ENCODE measurements at regions not wholly inside any gene's neighbourhood (a gene's known extent, or its start where the extent isn't known, plus 50 kb on each side); places are given as distances from the start of the nearest gene placed in this dataset.

- no peaks in the 10 kb centered on the region for H3K4me1 ChIP-seq (ENCODE audit: control extremely low read depth in 1 of 4, control insufficient read depth in 4 of 4, insufficient read depth in 4 of 4, low read length in 3 of 4)
- no peak overlapping the region for H3K27ac ChIP-seq (ENCODE audit: insufficient read depth in 1 of 2, low read depth in 1 of 2, low read length in 2 of 2, poor library complexity in 1 of 2, severe bottlenecking in 2 of 2)
- no peaks in the 10 kb centered on the region for H3K36me3 ChIP-seq (ENCODE audit: control insufficient read depth in 4 of 4, insufficient read depth in 4 of 4, low read length in 3 of 4)
- ChIA-PET POLR2A (no interaction called here), CTCF (no interaction called here)
- no peak overlapping the region for H3K4me3 ChIP-seq (ENCODE audit: control insufficient read depth in 1 of 7, extremely low read depth in 1 of 7, insufficient read depth in 4 of 7, low read depth in 2 of 7, low read length in 6 of 7)
- no peak for DNase-seq
- no peaks in the 10 kb centered on the region for H3K27me3 ChIP-seq (replicated peaks in 2 of 5; ENCODE audit: control insufficient read depth in 4 of 5, insufficient read depth in 5 of 5, low read length in 4 of 5)
- H3K9me3 ChIP-seq (ENCODE audit: control extremely low read depth in 1 of 5, control insufficient read depth in 4 of 5, insufficient read depth in 2 of 5, low read depth in 1 of 5, low read length in 4 of 5), result no peaks in the 10 kb centered on the region
Observed at GRCh38 chr1:104794035-104794434, 1044.3 kb downstream of the AMY1C start.

GRCh38 chr1:104795931-104796330, 1046.2 kb downstream of the AMY1C start:
- CTCF ChIA-PET, result no interaction called here
- no peaks in the 10 kb centered on the region for H3K4me1 ChIP-seq (ENCODE audit: control extremely low read depth in 1 of 4, control insufficient read depth in 4 of 4, insufficient read depth in 4 of 4, low read length in 3 of 4)
- POLR2A ChIA-PET, result no interaction called here
- no peak for DNase-seq
- H3K27ac ChIP-seq (ENCODE audit: insufficient read depth in 1 of 2, low read depth in 1 of 2, low read length in 2 of 2, poor library complexity in 1 of 2, severe bottlenecking in 2 of 2), result no peak overlapping the region
- H3K36me3 ChIP-seq (ENCODE audit: control insufficient read depth in 4 of 4, insufficient read depth in 4 of 4, low read length in 3 of 4), result no peaks in the 10 kb centered on the region
- no peaks in the 10 kb centered on the region for H3K27me3 ChIP-seq (replicated peaks in 2 of 5; ENCODE audit: control insufficient read depth in 4 of 5, insufficient read depth in 5 of 5, low read length in 4 of 5)
- no peaks in the 10 kb centered on the region for H3K9me3 ChIP-seq (ENCODE audit: control extremely low read depth in 1 of 5, control insufficient read depth in 4 of 5, insufficient read depth in 2 of 5, low read depth in 1 of 5, low read length in 4 of 5)
- H3K4me3 ChIP-seq (ENCODE audit: control insufficient read depth in 1 of 7, extremely low read depth in 1 of 7, insufficient read depth in 4 of 7, low read depth in 2 of 7, low read length in 6 of 7), result no peak overlapping the region
- 100% methylated on average over 2 of the region's 6 CpGs for WGBS (ENCODE audit: insufficient coverage)

GRCh38 chr1:104797982-104798381, 1048.3 kb downstream of the AMY1C start:
- Histone ChIP-seq H3K27me3 (replicated peaks in 2 of 5; ENCODE audit: control insufficient read depth in 4 of 5, insufficient read depth in 5 of 5, low read length in 4 of 5) (no peaks in the 10 kb centered on the region), H3K27ac (ENCODE audit: insufficient read depth in 1 of 2, low read depth in 1 of 2, low read length in 2 of 2, poor library complexity in 1 of 2, severe bottlenecking in 2 of 2) (no peak overlapping the region), H3K4me1 (ENCODE audit: control extremely low read depth in 1 of 4, control insufficient read depth in 4 of 4, insufficient read depth in 4 of 4, low read length in 3 of 4) (no peaks in the 10 kb centered on the region), H3K4me3 (ENCODE audit: control insufficient read depth in 1 of 7, extremely low read depth in 1 of 7, insufficient read depth in 4 of 7, low read depth in 2 of 7, low read length in 6 of 7) (no peak overlapping the region), H3K9me3 (ENCODE audit: control extremely low read depth in 1 of 5, control insufficient read depth in 4 of 5, insufficient read depth in 2 of 5, low read depth in 1 of 5, low read length in 4 of 5) (no peaks in the 10 kb centered on the region), H3K36me3 (ENCODE audit: control insufficient read depth in 4 of 4, insufficient read depth in 4 of 4, low read length in 3 of 4) (no peaks in the 10 kb centered on the region)
- POLR2A ChIA-PET, result no interaction called here
- no peak for DNase-seq
- CTCF ChIA-PET, result no interaction called here
- 88% methylated on average over 2 of the region's 2 CpGs for WGBS (ENCODE audit: insufficient coverage)

GRCh38 chr1:104801344-104801743, 1051.6 kb downstream of the AMY1C start:
- no peak overlapping the region for H3K27ac ChIP-seq (ENCODE audit: insufficient read depth in 1 of 2, low read depth in 1 of 2, low read length in 2 of 2, poor library complexity in 1 of 2, severe bottlenecking in 2 of 2)
- H3K36me3 ChIP-seq (ENCODE audit: control insufficient read depth in 4 of 4, insufficient read depth in 4 of 4, low read length in 3 of 4), result no peaks in the 10 kb centered on the region
- ChIA-PET POLR2A (no interaction called here), CTCF (no interaction called here)
- H3K4me1 ChIP-seq (ENCODE audit: control extremely low read depth in 1 of 4, control insufficient read depth in 4 of 4, insufficient read depth in 4 of 4, low read length in 3 of 4), result no peaks in the 10 kb centered on the region
- no peak overlapping the region for H3K4me3 ChIP-seq (ENCODE audit: control insufficient read depth in 1 of 7, extremely low read depth in 1 of 7, insufficient read depth in 4 of 7, low read depth in 2 of 7, low read length in 6 of 7)
- no CpG with 5 or more reads among the region's 3 CpGs for WGBS (ENCODE audit: insufficient coverage)
- H3K27me3 ChIP-seq (replicated peaks in 2 of 5; ENCODE audit: control insufficient read depth in 4 of 5, insufficient read depth in 5 of 5, low read length in 4 of 5), result no peaks in the 10 kb centered on the region
- no peaks in the 10 kb centered on the region for H3K9me3 ChIP-seq (ENCODE audit: control extremely low read depth in 1 of 5, control insufficient read depth in 4 of 5, insufficient read depth in 2 of 5, low read depth in 1 of 5, low read length in 4 of 5)
- DNase-seq, result no peak

GRCh38 chr1:104804147-104804546, 1054.4 kb downstream of the AMY1C start:
- Histone ChIP-seq H3K27me3 (replicated peaks in 2 of 5; ENCODE audit: control insufficient read depth in 4 of 5, insufficient read depth in 5 of 5, low read length in 4 of 5) (no peaks in the 10 kb centered on the region), H3K9me3 (ENCODE audit: control extremely low read depth in 1 of 5, control insufficient read depth in 4 of 5, insufficient read depth in 2 of 5, low read depth in 1 of 5, low read length in 4 of 5) (no peaks in the 10 kb centered on the region), H3K27ac (ENCODE audit: insufficient read depth in 1 of 2, low read depth in 1 of 2, low read length in 2 of 2, poor library complexity in 1 of 2, severe bottlenecking in 2 of 2) (no peak overlapping the region), H3K4me3 (ENCODE audit: control insufficient read depth in 1 of 7, extremely low read depth in 1 of 7, insufficient read depth in 4 of 7, low read depth in 2 of 7, low read length in 6 of 7) (no peak overlapping the region), H3K36me3 (ENCODE audit: control insufficient read depth in 4 of 4, insufficient read depth in 4 of 4, low read length in 3 of 4) (no peaks in the 10 kb centered on the region), H3K4me1 (ENCODE audit: control extremely low read depth in 1 of 4, control insufficient read depth in 4 of 4, insufficient read depth in 4 of 4, low read length in 3 of 4) (no peaks in the 10 kb centered on the region)
- ChIA-PET POLR2A (no interaction called here), CTCF (no interaction called here)
- WGBS (ENCODE audit: insufficient coverage), result 100% methylated on average over 2 of the region's 2 CpGs
- no peak for DNase-seq

GRCh38 chr1:104807590-104807989, 1057.9 kb downstream of the AMY1C start:
- Histone ChIP-seq H3K4me1 (ENCODE audit: control extremely low read depth in 1 of 4, control insufficient read depth in 4 of 4, insufficient read depth in 4 of 4, low read length in 3 of 4) (no peaks in the 10 kb centered on the region), H3K27me3 (replicated peaks in 2 of 5; ENCODE audit: control insufficient read depth in 4 of 5, insufficient read depth in 5 of 5, low read length in 4 of 5) (no peaks in the 10 kb centered on the region), H3K27ac (ENCODE audit: insufficient read depth in 1 of 2, low read depth in 1 of 2, low read length in 2 of 2, poor library complexity in 1 of 2, severe bottlenecking in 2 of 2) (no peak overlapping the region), H3K36me3 (ENCODE audit: control insufficient read depth in 4 of 4, insufficient read depth in 4 of 4, low read length in 3 of 4) (no peaks in the 10 kb centered on the region), H3K9me3 (ENCODE audit: control extremely low read depth in 1 of 5, control insufficient read depth in 4 of 5, insufficient read depth in 2 of 5, low read depth in 1 of 5, low read length in 4 of 5) (no peaks in the 10 kb centered on the region), H3K4me3 (ENCODE audit: control insufficient read depth in 1 of 7, extremely low read depth in 1 of 7, insufficient read depth in 4 of 7, low read depth in 2 of 7, low read length in 6 of 7) (no peak overlapping the region)
- ChIA-PET CTCF (no interaction called here), POLR2A (no interaction called here)
- DNase-seq, result no peak
- WGBS (ENCODE audit: insufficient coverage), result 83% methylated on average over 1 of the region's 2 CpGs

- Histone ChIP-seq H3K4me3 (ENCODE audit: control insufficient read depth in 1 of 7, extremely low read depth in 1 of 7, insufficient read depth in 4 of 7, low read depth in 2 of 7, low read length in 6 of 7) (no peak overlapping the region), H3K9me3 (ENCODE audit: control extremely low read depth in 1 of 5, control insufficient read depth in 4 of 5, insufficient read depth in 2 of 5, low read depth in 1 of 5, low read length in 4 of 5) (no peaks in the 10 kb centered on the region), H3K4me1 (ENCODE audit: control extremely low read depth in 1 of 4, control insufficient read depth in 4 of 4, insufficient read depth in 4 of 4, low read length in 3 of 4) (no peaks in the 10 kb centered on the region), H3K36me3 (ENCODE audit: control insufficient read depth in 4 of 4, insufficient read depth in 4 of 4, low read length in 3 of 4) (no peaks in the 10 kb centered on the region), H3K27ac (ENCODE audit: insufficient read depth in 1 of 2, low read depth in 1 of 2, low read length in 2 of 2, poor library complexity in 1 of 2, severe bottlenecking in 2 of 2) (no peak overlapping the region), H3K27me3 (replicated peaks in 2 of 5; ENCODE audit: control insufficient read depth in 4 of 5, insufficient read depth in 5 of 5, low read length in 4 of 5) (no peaks in the 10 kb centered on the region)
- no peak for DNase-seq
- POLR2A ChIA-PET, result no interaction called here
- CTCF ChIA-PET, result no interaction called here
- no CpG with 5 or more reads among the region's 1 CpG for WGBS (ENCODE audit: insufficient coverage)
Observed at GRCh38 chr1:104825401-104825800, 1075.7 kb downstream of the AMY1C start.

- POLR2A ChIA-PET, result no interaction called here
- CTCF ChIA-PET, result no interaction called here
- DNase-seq, result no peak
- Histone ChIP-seq H3K36me3 (ENCODE audit: control insufficient read depth in 4 of 4, insufficient read depth in 4 of 4, low read length in 3 of 4) (no peaks in the 10 kb centered on the region), H3K27me3 (replicated peaks in 2 of 5; ENCODE audit: control insufficient read depth in 4 of 5, insufficient read depth in 5 of 5, low read length in 4 of 5) (no peaks in the 10 kb centered on the region), H3K9me3 (ENCODE audit: control extremely low read depth in 1 of 5, control insufficient read depth in 4 of 5, insufficient read depth in 2 of 5, low read depth in 1 of 5, low read length in 4 of 5) (no peaks in the 10 kb centered on the region), H3K4me1 (ENCODE audit: control extremely low read depth in 1 of 4, control insufficient read depth in 4 of 4, insufficient read depth in 4 of 4, low read length in 3 of 4) (no peaks in the 10 kb centered on the region), H3K27ac (ENCODE audit: insufficient read depth in 1 of 2, low read depth in 1 of 2, low read length in 2 of 2, poor library complexity in 1 of 2, severe bottlenecking in 2 of 2) (no peak overlapping the region), H3K4me3 (ENCODE audit: control insufficient read depth in 1 of 7, extremely low read depth in 1 of 7, insufficient read depth in 4 of 7, low read depth in 2 of 7, low read length in 6 of 7) (no peak overlapping the region)
- no CpG with 5 or more reads among the region's 2 CpGs for WGBS (ENCODE audit: insufficient coverage)
Observed at GRCh38 chr1:104830534-104830933, 1080.8 kb downstream of the AMY1C start.
